Heart left ventricle (tissue), 13 donors: ENCODE measurements at regions not wholly inside any gene's neighbourhood (a gene's known extent, or its start where the extent isn't known, plus 50 kb on each side); places are given as distances from the start of the nearest gene placed in this dataset.

ENCODE experiments used
- CTCF ChIP-seq, 12 donors: fragments of 200-600 bp; sonication (generic) in 4 of 12; IDR thresholded peaks; one replicate each; pipeline versions ENCODE4 v1.5.0 to v1.8.0; 2018 to 2022; ENCODE audit warnings: antibody characterized with exemption in 12 of 12, mild to moderate bottlenecking in 5 of 12
- POLR2A ChIP-seq, 2 donors: fragments of 450-650 bp; IDR thresholded peaks; one replicate each; pipeline ENCODE4 v1.6.1; 2017; ENCODE audit warnings: antibody characterized with exemption in 2 of 2, mild to moderate bottlenecking in 2 of 2, moderate library complexity in 2 of 2
- donor health status: ischemic (EF 13 %, LVEDD 7.1; RV severe dilation, severe dysfunction).
- donor health status: DM: no; HTN: yes; CAD: no.
- donor health status: DM: no; HTN: no; CAD: no.
- donor health status: ischemic (EF 25% LVEDD 6.9; RV normal size, moderate dysfunction).
- donor health status: ischemic (EF 25% LVEDD 5.7; RV mildly dilated, moderate dysfunction).
- donor health status: ischemic (EF 35%, LVEDD 5.7; RV mildly dilated, moderate dysfunction).
- donor health status: nonischemic (EF 11% LVEDD 7.7; RV severe dilation, severe dysfunction).
- donor health status: DM: yes; HTN: yes; CAD: no.
- donor health status: PGD.
- donor health status: ischemic (EF 29% LVEDD 5.4; RV normal size, mild dysfunction).
- donor health status: nonischemic (EF 23%, LVEDD 6.1; RV moderate dilation, normal function).

GRCh38 chr6:68559070-68559469, 76.0 kb upstream of the ADGRB3 start:
- peak in 1 of 12 donors; percentile 6 for TF ChIP-seq CTCF (IDR thresholded peaks at IDR 0.05)
- no peak for TF ChIP-seq POLR2A (IDR thresholded peaks at IDR 0.05)
